ENCODE measurements at regions not wholly inside any gene's neighbourhood (a gene's known extent, or its start where the extent isn't known, plus 50 kb on each side); places are given as distances from the start of the nearest gene placed in this dataset.

GRCh38 chr6:147909640-147910039 lies 401.1 kb downstream of the SAMD5 start:
- in situ Hi-C loops (cut with MboI; ENCODE audit: low pct_unique_long_range_greater_than_20kb, low sequenced_read_pairs, unreplicated experiment): no loop called here
- no peak for TF ChIP-seq CTCF (IDR thresholded peaks at IDR 0.05; ENCODE audit: extremely low read depth, insufficient read depth, missing control alignments)

GRCh38 chr6:147910281-147910680 lies 401.8 kb downstream of the SAMD5 start:
- in situ Hi-C loops (cut with MboI; ENCODE audit: low pct_unique_long_range_greater_than_20kb, low sequenced_read_pairs, unreplicated experiment): no loop called here

More at GRCh38 chr6:147909640-147910039, 401.1 kb downstream of the SAMD5 start:
- no peak for DNase-seq (ENCODE audit: low spot score)

GRCh38 chr6:147911057-147911456 lies 402.6 kb downstream of the SAMD5 start:
- no peak for DNase-seq (ENCODE audit: low spot score)
- no peak for TF ChIP-seq CTCF (IDR thresholded peaks at IDR 0.05; ENCODE audit: extremely low read depth, insufficient read depth, missing control alignments)
- in situ Hi-C loops (cut with MboI; ENCODE audit: low pct_unique_long_range_greater_than_20kb, low sequenced_read_pairs, unreplicated experiment): no loop called here

More at GRCh38 chr6:147910281-147910680, 401.8 kb downstream of the SAMD5 start:
- TF ChIP-seq CTCF (IDR thresholded peaks at IDR 0.05; ENCODE audit: extremely low read depth, insufficient read depth, missing control alignments): no peak
- no peak for DNase-seq (ENCODE audit: low spot score)

GRCh38 chr6:147911686-147912085 lies 403.2 kb downstream of the SAMD5 start:
- DNase-seq (ENCODE audit: low spot score): no peak
- TF ChIP-seq CTCF (IDR thresholded peaks at IDR 0.05; ENCODE audit: extremely low read depth, insufficient read depth, missing control alignments): no peak
- in situ Hi-C loops (cut with MboI; ENCODE audit: low pct_unique_long_range_greater_than_20kb, low sequenced_read_pairs, unreplicated experiment): no loop called here

GRCh38 chr6:147922799-147923198 lies 414.3 kb downstream of the SAMD5 start:
- in situ Hi-C loops (cut with MboI; ENCODE audit: low pct_unique_long_range_greater_than_20kb, low sequenced_read_pairs, unreplicated experiment): no loop called here
- TF ChIP-seq CTCF (IDR thresholded peaks at IDR 0.05; ENCODE audit: extremely low read depth, insufficient read depth, missing control alignments): no peak
- no peak for DNase-seq (ENCODE audit: low spot score)

GRCh38 chr6:147924598-147924997 lies 416.1 kb downstream of the SAMD5 start:
- in situ Hi-C loops (cut with MboI; ENCODE audit: low pct_unique_long_range_greater_than_20kb, low sequenced_read_pairs, unreplicated experiment): no loop called here
- DNase-seq (ENCODE audit: low spot score): no peak

More at GRCh38 chr6:147924598-147924997, 416.1 kb downstream of the SAMD5 start:
- no peak for TF ChIP-seq CTCF (IDR thresholded peaks at IDR 0.05; ENCODE audit: extremely low read depth, insufficient read depth, missing control alignments)
